ENCODE measurements at regions not wholly inside any gene's neighbourhood (a gene's known extent, or its start where the extent isn't known, plus 50 kb on each side); places are given as distances from the start of the nearest gene placed in this dataset.

DNA sequence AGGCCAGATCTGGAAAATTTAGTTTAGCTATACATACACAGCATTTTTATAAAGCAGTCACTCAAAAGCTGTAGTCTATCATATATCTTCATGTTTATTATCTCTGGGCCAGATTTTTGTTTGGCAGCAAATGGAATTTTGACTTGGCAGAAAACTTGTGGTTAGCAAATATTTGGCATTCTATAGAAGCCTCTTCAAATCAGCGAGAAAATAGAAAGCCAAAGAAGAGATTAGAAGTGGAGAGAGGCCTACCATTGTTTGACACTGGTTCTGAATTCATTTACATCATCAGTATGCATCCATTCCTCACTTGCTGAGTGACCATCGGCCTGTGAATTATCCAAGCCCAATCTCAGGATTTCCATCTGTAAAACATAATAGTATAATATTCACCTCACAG, 1077.6 kb downstream of the GALC start:
- TF ChIP-seq, protein P1, sequence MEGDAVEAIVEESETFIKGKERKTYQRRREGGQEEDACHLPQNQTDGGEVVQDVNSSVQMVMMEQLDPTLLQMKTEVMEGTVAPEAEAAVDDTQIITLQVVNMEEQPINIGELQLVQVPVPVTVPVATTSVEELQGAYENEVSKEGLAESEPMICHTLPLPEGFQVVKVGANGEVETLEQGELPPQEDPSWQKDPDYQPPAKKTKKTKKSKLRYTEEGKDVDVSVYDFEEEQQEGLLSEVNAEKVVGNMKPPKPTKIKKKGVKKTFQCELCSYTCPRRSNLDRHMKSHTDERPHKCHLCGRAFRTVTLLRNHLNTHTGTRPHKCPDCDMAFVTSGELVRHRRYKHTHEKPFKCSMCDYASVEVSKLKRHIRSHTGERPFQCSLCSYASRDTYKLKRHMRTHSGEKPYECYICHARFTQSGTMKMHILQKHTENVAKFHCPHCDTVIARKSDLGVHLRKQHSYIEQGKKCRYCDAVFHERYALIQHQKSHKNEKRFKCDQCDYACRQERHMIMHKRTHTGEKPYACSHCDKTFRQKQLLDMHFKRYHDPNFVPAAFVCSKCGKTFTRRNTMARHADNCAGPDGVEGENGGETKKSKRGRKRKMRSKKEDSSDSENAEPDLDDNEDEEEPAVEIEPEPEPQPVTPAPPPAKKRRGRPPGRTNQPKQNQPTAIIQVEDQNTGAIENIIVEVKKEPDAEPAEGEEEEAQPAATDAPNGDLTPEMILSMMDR (IDR thresholded peaks at IDR 0.05; ENCODE audit: low read depth, low read length, missing input control) = no peak
- no peak for TF ChIP-seq HNF4G (IDR thresholded peaks at IDR 0.05)
- no peak for TF ChIP-seq ZBTB33 (IDR thresholded peaks at IDR 0.05)
- TF ChIP-seq RAD21 (IDR thresholded peaks at IDR 0.05) = no peak
- TF ChIP-seq, protein P2, sequence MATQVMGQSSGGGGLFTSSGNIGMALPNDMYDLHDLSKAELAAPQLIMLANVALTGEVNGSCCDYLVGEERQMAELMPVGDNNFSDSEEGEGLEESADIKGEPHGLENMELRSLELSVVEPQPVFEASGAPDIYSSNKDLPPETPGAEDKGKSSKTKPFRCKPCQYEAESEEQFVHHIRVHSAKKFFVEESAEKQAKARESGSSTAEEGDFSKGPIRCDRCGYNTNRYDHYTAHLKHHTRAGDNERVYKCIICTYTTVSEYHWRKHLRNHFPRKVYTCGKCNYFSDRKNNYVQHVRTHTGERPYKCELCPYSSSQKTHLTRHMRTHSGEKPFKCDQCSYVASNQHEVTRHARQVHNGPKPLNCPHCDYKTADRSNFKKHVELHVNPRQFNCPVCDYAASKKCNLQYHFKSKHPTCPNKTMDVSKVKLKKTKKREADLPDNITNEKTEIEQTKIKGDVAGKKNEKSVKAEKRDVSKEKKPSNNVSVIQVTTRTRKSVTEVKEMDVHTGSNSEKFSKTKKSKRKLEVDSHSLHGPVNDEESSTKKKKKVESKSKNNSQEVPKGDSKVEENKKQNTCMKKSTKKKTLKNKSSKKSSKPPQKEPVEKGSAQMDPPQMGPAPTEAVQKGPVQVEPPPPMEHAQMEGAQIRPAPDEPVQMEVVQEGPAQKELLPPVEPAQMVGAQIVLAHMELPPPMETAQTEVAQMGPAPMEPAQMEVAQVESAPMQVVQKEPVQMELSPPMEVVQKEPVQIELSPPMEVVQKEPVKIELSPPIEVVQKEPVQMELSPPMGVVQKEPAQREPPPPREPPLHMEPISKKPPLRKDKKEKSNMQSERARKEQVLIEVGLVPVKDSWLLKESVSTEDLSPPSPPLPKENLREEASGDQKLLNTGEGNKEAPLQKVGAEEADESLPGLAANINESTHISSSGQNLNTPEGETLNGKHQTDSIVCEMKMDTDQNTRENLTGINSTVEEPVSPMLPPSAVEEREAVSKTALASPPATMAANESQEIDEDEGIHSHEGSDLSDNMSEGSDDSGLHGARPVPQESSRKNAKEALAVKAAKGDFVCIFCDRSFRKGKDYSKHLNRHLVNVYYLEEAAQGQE (IDR thresholded peaks at IDR 0.05) = no peak
